Ishikawa (cell line): ENCODE measurements at regions not wholly inside any gene's neighbourhood (a gene's known extent, or its start where the extent isn't known, plus 50 kb on each side); places are given as distances from the start of the nearest gene placed in this dataset.

Experiments used
- CREB1 ChIP-seq: IDR thresholded peaks from 2 replicates; pipeline ENCODE4 v1.6.1; 2012; ENCODE audit warnings: low read depth
- EGR1 ChIP-seq: IDR thresholded peaks from 2 replicates; pipeline ENCODE4 v1.6.1; 2012
- EP300 ChIP-seq: IDR thresholded peaks from 2 replicates; pipeline ENCODE4 v1.6.1; 2012; ENCODE audit warnings: borderline replicate concordance
- FOXM1 ChIP-seq: IDR thresholded peaks from 2 replicates; pipeline ENCODE4 v1.6.1; 2012; ENCODE audit warnings: low read depth, borderline replicate concordance
- RAD21 ChIP-seq: IDR thresholded peaks from 2 replicates; pipeline ENCODE4 v1.6.1; 2012; ENCODE audit warnings: low read depth
- TAF1 ChIP-seq: IDR thresholded peaks from 2 replicates; pipeline ENCODE4 v1.6.1; 2012; ENCODE audit warnings: low read depth, mild to moderate bottlenecking
- TCF12 ChIP-seq: IDR thresholded peaks from 2 replicates; pipeline ENCODE4 v1.6.1; 2012; ENCODE audit warnings: low read depth
- TEAD4 ChIP-seq: IDR thresholded peaks from 2 replicates; pipeline ENCODE4 v1.6.1; 2012
- USF1 ChIP-seq: IDR thresholded peaks from 2 replicates; pipeline ENCODE4 v1.6.1; 2012
- YY1 ChIP-seq: IDR thresholded peaks from 2 replicates; pipeline ENCODE4 v1.6.1; 2012; ENCODE audit warnings: low read depth
- TF ChIP-seq, protein P1 (sequence below): IDR thresholded peaks from 2 replicates; pipeline ENCODE4 v1.6.1; 2012; ENCODE audit warnings: low read depth, mild to moderate bottlenecking
- TF ChIP-seq, protein P2 (sequence below): IDR thresholded peaks from 2 replicates; pipeline ENCODE4 v1.6.1; 2012

GRCh38 chr11:21963013-21963412 lies 229.9 kb upstream of the ANO5 start:
- TF ChIP-seq CREB1 (no peak), YY1 (no peak), EP300 (no peak), TCF12 (no peak), TAF1 (no peak), EGR1 (no peak), RAD21 (no peak), USF1 (no peak), FOXM1 (no peak), TEAD4 (no peak)
- TF ChIP-seq, protein P1, sequence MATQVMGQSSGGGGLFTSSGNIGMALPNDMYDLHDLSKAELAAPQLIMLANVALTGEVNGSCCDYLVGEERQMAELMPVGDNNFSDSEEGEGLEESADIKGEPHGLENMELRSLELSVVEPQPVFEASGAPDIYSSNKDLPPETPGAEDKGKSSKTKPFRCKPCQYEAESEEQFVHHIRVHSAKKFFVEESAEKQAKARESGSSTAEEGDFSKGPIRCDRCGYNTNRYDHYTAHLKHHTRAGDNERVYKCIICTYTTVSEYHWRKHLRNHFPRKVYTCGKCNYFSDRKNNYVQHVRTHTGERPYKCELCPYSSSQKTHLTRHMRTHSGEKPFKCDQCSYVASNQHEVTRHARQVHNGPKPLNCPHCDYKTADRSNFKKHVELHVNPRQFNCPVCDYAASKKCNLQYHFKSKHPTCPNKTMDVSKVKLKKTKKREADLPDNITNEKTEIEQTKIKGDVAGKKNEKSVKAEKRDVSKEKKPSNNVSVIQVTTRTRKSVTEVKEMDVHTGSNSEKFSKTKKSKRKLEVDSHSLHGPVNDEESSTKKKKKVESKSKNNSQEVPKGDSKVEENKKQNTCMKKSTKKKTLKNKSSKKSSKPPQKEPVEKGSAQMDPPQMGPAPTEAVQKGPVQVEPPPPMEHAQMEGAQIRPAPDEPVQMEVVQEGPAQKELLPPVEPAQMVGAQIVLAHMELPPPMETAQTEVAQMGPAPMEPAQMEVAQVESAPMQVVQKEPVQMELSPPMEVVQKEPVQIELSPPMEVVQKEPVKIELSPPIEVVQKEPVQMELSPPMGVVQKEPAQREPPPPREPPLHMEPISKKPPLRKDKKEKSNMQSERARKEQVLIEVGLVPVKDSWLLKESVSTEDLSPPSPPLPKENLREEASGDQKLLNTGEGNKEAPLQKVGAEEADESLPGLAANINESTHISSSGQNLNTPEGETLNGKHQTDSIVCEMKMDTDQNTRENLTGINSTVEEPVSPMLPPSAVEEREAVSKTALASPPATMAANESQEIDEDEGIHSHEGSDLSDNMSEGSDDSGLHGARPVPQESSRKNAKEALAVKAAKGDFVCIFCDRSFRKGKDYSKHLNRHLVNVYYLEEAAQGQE, result no peak
- TF ChIP-seq, protein P2, sequence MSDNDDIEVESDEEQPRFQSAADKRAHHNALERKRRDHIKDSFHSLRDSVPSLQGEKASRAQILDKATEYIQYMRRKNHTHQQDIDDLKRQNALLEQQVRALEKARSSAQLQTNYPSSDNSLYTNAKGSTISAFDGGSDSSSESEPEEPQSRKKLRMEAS, result no peak
